ENCODE measurements at regions not wholly inside any gene's neighbourhood (a gene's known extent, or its start where the extent isn't known, plus 50 kb on each side); places are given as distances from the start of the nearest gene placed in this dataset.

DNA sequence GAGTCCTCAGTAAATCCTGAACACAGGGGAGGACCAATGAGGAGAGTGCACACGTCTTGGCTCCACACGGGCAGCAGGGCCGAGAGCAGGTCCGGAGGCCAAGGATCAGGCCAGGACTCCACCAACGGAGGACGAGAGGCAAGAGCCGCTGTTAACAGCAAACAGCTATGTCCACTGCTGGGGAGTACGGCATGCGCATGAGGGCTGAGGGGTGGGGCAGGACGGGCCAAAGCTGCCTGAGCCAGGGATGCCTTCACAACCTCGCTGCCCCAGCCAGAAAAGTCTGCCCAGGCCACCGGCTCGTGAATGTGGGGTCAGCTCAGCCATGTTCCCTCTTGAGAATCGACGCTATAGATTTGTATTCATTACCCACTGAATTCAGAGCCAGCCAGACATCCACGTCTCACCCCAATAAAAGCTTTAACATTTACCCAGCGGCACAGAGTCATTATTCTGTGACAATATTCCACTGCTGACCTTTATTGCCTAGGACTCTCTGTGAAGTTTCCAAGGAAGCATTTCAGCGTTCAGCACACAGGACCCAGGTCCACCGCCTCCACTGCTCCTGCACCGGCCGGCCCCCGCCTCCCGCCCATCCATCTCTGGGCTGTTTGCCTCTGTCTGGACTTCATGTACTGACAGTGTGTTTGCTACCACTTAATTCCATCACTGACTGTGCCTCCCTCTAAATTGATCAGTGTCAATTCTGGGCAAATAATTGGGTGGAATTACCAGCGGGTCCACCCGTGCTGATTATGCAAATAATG, 384.9 kb downstream of the SHANK2 start:
- TF ChIP-seq, protein P1, sequence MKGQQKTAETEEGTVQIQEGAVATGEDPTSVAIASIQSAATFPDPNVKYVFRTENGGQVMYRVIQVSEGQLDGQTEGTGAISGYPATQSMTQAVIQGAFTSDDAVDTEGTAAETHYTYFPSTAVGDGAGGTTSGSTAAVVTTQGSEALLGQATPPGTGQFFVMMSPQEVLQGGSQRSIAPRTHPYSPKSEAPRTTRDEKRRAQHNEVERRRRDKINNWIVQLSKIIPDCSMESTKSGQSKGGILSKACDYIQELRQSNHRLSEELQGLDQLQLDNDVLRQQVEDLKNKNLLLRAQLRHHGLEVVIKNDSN (IDR thresholded peaks at IDR 0.05), result no peak

DNA sequence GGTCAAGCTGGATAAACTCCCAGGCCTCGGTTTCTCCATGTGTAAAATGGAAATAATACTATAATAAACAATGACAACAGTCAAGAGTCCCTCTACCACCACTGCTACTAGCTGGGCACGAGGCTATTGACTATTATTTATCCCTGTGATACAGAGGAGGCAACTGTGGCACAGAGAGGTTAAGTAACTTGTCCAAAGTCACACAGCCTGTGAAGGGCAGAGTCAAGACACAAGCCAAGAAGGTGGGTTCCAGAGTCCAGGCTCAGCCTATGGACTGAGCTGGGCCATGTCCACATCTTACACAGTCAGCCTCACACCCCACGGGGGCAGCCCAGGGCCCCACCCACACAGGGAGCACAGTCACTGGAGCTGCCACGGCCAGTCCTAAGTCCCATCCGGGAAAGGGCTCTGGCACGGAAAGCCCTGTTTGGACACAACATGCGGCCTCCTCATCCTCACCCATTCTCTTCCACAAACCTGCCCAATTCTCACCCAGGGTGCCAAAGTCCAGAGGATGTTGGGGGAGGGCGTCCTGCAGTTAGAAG, 384.0 kb downstream of the SHANK2 start:
- TF ChIP-seq ZBTB7A (IDR thresholded peaks at IDR 0.05; ENCODE audit: low read depth) (no peak), TCF12 (IDR thresholded peaks at IDR 0.05; ENCODE audit: low read depth) (no peak), CREB1 (IDR thresholded peaks at IDR 0.05; ENCODE audit: low read depth) (no peak), YY1 (IDR thresholded peaks at IDR 0.05; ENCODE audit: low read depth) (no peak), TEAD4 (IDR thresholded peaks at IDR 0.05) (no peak), CEBPB (IDR thresholded peaks at IDR 0.05) (no peak), NFIC (IDR thresholded peaks at IDR 0.05) (no peak), FOXM1 (IDR thresholded peaks at IDR 0.05; ENCODE audit: borderline replicate concordance, low read depth) (no peak), TAF1 (IDR thresholded peaks at IDR 0.05; ENCODE audit: low read depth) (no peak)
- TF ChIP-seq, protein P2, sequence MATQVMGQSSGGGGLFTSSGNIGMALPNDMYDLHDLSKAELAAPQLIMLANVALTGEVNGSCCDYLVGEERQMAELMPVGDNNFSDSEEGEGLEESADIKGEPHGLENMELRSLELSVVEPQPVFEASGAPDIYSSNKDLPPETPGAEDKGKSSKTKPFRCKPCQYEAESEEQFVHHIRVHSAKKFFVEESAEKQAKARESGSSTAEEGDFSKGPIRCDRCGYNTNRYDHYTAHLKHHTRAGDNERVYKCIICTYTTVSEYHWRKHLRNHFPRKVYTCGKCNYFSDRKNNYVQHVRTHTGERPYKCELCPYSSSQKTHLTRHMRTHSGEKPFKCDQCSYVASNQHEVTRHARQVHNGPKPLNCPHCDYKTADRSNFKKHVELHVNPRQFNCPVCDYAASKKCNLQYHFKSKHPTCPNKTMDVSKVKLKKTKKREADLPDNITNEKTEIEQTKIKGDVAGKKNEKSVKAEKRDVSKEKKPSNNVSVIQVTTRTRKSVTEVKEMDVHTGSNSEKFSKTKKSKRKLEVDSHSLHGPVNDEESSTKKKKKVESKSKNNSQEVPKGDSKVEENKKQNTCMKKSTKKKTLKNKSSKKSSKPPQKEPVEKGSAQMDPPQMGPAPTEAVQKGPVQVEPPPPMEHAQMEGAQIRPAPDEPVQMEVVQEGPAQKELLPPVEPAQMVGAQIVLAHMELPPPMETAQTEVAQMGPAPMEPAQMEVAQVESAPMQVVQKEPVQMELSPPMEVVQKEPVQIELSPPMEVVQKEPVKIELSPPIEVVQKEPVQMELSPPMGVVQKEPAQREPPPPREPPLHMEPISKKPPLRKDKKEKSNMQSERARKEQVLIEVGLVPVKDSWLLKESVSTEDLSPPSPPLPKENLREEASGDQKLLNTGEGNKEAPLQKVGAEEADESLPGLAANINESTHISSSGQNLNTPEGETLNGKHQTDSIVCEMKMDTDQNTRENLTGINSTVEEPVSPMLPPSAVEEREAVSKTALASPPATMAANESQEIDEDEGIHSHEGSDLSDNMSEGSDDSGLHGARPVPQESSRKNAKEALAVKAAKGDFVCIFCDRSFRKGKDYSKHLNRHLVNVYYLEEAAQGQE (IDR thresholded peaks at IDR 0.05; ENCODE audit: low read depth), result no peak

DNA sequence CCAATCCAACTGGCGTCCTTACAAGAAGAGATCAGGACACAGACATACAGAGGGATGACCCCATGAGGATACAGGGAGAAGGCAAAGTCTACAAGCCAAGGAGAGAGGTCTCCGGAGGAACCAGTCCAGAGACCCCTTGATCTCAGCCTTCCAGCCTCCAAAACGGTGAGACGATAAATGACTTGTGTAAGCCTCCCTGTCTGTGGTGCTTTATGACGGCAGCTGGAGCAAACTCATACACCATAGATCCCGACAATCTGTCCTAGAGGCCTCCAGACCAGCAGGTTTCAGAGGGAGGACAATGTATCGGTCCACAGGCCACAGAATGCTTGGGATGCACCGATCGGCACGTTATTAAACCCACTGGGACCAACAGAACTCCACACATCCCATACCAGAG, 383.3 kb downstream of the SHANK2 start:
- TF ChIP-seq EP300 (IDR thresholded peaks at IDR 0.05; ENCODE audit: borderline replicate concordance), result no peak
- TF ChIP-seq NFIC (IDR thresholded peaks at IDR 0.05), result no peak

DNA sequence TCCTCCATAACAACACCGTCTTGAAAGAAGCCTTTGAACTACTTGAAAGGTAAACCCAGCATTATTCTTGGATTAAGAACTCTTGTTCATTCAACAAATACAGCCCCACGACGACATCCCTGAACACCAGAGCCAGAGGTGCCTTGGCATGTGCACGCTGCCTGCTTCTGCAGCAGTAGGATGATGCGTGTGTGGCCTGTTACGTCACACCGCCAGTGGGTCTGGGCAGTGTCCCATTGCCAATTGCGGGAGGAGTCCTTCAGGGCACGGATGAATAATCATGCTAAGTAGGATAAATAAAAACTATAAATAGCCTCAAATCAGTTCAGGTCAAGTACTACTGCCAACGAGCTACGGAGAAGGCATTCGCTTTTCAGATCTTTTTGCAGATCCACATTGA, 380.5 kb downstream of the SHANK2 start:
- TF ChIP-seq, protein P3, sequence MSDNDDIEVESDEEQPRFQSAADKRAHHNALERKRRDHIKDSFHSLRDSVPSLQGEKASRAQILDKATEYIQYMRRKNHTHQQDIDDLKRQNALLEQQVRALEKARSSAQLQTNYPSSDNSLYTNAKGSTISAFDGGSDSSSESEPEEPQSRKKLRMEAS (IDR thresholded peaks at IDR 0.05), result no peak
- no peak for TF ChIP-seq FOXM1 (IDR thresholded peaks at IDR 0.05; ENCODE audit: borderline replicate concordance, low read depth)
- TF ChIP-seq EP300 (IDR thresholded peaks at IDR 0.05; ENCODE audit: borderline replicate concordance), result no peak
- TF ChIP-seq, protein P1 (IDR thresholded peaks at IDR 0.05), result no peak
- TF ChIP-seq, protein P2 (IDR thresholded peaks at IDR 0.05; ENCODE audit: low read depth), result no peak
- TF ChIP-seq CREB1 (IDR thresholded peaks at IDR 0.05; ENCODE audit: low read depth), result no peak
- no peak for TF ChIP-seq CEBPB (IDR thresholded peaks at IDR 0.05)
- TF ChIP-seq RAD21 (IDR thresholded peaks at IDR 0.05; ENCODE audit: low read depth), result no peak
- no peak for TF ChIP-seq YY1 (IDR thresholded peaks at IDR 0.05; ENCODE audit: low read depth)
- TF ChIP-seq NFIC (IDR thresholded peaks at IDR 0.05), result no peak
- TF ChIP-seq EGR1 (IDR thresholded peaks at IDR 0.05), result no peak
- TF ChIP-seq TCF12 (IDR thresholded peaks at IDR 0.05; ENCODE audit: low read depth), result no peak
- TF ChIP-seq TEAD4 (IDR thresholded peaks at IDR 0.05), result no peak
- no peak for TF ChIP-seq ZBTB7A (IDR thresholded peaks at IDR 0.05; ENCODE audit: low read depth)

DNA sequence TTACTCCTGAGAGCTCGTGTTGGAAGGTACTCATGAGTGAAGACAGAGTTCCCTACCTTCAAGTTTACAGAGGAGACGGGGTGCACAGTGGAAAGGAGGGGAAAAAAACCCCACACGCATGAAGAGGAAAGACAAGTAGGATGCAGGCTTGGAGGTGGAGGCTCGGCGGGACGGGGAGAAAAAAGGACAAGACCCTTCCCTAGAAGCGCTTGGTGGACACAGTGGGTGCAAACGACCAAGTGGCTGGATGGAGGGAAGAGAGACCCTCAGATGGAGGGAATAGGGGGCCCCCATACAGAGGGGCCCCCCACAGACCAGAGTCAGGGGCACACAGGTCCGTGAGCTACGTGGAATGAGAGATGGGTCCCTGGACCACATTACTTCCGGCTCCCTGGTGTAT, 380.1 kb downstream of the SHANK2 start:
- TF ChIP-seq EP300 (IDR thresholded peaks at IDR 0.05; ENCODE audit: borderline replicate concordance), result no peak
- TF ChIP-seq CEBPB (IDR thresholded peaks at IDR 0.05), result no peak
- TF ChIP-seq TCF12 (IDR thresholded peaks at IDR 0.05; ENCODE audit: low read depth), result no peak
- no peak for TF ChIP-seq TAF1 (IDR thresholded peaks at IDR 0.05; ENCODE audit: low read depth)
- TF ChIP-seq ZBTB7A (IDR thresholded peaks at IDR 0.05; ENCODE audit: low read depth), result no peak
- TF ChIP-seq, protein P3 (IDR thresholded peaks at IDR 0.05), result no peak
- TF ChIP-seq NFIC (IDR thresholded peaks at IDR 0.05), result no peak
- TF ChIP-seq TEAD4 (IDR thresholded peaks at IDR 0.05), result no peak

DNA sequence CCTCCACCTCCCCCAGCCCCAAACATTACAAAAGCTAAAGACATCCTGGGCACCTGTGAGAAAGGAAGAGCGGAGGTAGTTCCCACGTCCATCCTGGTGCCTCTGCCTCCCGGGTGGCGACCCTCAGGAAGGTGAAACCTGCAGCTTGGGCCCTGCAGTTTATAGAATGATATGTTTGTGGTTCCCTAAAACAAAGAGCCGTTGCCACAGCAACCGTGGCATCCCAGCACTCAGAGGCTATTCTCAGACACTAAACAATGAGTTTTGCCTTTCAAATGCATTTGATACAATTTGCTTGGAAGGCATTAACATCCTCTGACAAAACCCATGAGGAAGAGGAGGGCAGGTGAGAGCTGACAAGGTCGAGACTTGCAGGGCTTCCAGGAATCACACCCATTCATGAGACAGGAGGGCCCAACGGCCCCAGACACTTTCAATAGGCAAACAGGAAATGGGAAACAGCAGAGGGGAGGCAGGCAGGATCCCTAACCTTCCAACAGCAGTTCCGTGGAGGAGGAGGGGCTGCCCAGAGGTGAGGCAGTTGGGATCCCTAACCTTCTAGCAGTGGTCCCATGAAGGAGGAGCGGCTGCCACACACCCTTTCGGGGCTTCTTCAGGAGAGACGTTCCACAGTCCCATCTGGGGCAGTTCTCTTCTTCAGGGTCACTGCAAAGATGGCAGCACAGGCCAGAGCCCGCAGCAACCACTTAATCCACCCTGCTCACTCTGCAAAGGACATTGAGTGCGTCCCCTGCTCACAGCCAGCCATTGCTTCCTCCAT, 379.2 kb downstream of the SHANK2 start:
- TF ChIP-seq EGR1 (IDR thresholded peaks at IDR 0.05), result no peak
- no peak for TF ChIP-seq FOXM1 (IDR thresholded peaks at IDR 0.05; ENCODE audit: borderline replicate concordance, low read depth)
- no peak for TF ChIP-seq EP300 (IDR thresholded peaks at IDR 0.05; ENCODE audit: borderline replicate concordance)
- TF ChIP-seq, protein P3 (IDR thresholded peaks at IDR 0.05), result no peak
- TF ChIP-seq YY1 (IDR thresholded peaks at IDR 0.05; ENCODE audit: low read depth), result no peak
- no peak for TF ChIP-seq TCF12 (IDR thresholded peaks at IDR 0.05; ENCODE audit: low read depth)
- no peak for TF ChIP-seq RAD21 (IDR thresholded peaks at IDR 0.05; ENCODE audit: low read depth)
- no peak for TF ChIP-seq ZBTB7A (IDR thresholded peaks at IDR 0.05; ENCODE audit: low read depth)
- no peak for TF ChIP-seq TEAD4 (IDR thresholded peaks at IDR 0.05)
- TF ChIP-seq, protein P2 (IDR thresholded peaks at IDR 0.05; ENCODE audit: low read depth), result no peak
- TF ChIP-seq NFIC (IDR thresholded peaks at IDR 0.05), result no peak
